ENCODE measurements at regions not wholly inside any gene's neighbourhood (a gene's known extent, or its start where the extent isn't known, plus 50 kb on each side); places are given as distances from the start of the nearest gene placed in this dataset.
A peak's percentile ranks its signal among the peaks of the same experiment; 100 is the strongest.
"Not testable (repeated sequence)": the region's sequence is repeated elsewhere in the genome, so short reads cannot be mapped to it uniquely, and the experiment has no call there.

GRCh38 chr5:172534229-172535107 lies 80.1 kb upstream of the SH3PXD2B start:
- DNase-seq = no peak
- Histone ChIP-seq H3K4me3 (no peak overlapping the region), H3K27ac (peak overlapping the region in 1 of 2 donors; percentile 38), H3K9me3 (no peaks in the 10 kb centered on the region), H3K27me3 (no peaks in the 10 kb centered on the region), H3K36me3 (no peaks in the 10 kb centered on the region), H3K4me1 (peaks cover 0 to 18% (median 12%) of the 10 kb centered on the region in 4 donors)
- intact Hi-C loops (cut with DNase I; ENCODE audit: low total_unique reads) = no loop called here
- TF ChIP-seq, protein P1, sequence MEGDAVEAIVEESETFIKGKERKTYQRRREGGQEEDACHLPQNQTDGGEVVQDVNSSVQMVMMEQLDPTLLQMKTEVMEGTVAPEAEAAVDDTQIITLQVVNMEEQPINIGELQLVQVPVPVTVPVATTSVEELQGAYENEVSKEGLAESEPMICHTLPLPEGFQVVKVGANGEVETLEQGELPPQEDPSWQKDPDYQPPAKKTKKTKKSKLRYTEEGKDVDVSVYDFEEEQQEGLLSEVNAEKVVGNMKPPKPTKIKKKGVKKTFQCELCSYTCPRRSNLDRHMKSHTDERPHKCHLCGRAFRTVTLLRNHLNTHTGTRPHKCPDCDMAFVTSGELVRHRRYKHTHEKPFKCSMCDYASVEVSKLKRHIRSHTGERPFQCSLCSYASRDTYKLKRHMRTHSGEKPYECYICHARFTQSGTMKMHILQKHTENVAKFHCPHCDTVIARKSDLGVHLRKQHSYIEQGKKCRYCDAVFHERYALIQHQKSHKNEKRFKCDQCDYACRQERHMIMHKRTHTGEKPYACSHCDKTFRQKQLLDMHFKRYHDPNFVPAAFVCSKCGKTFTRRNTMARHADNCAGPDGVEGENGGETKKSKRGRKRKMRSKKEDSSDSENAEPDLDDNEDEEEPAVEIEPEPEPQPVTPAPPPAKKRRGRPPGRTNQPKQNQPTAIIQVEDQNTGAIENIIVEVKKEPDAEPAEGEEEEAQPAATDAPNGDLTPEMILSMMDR (IDR thresholded peaks at IDR 0.05) = no peak

- intact Hi-C loops (cut with DNase I; ENCODE audit: low total_unique reads) = no loop called here
- TF ChIP-seq, protein P1 (IDR thresholded peaks at IDR 0.05) = no peak
- Histone ChIP-seq H3K4me3 (no peak overlapping the region), H3K27ac (peak overlapping the region in 1 of 2 donors; percentile 38), H3K9me3 (no peaks in the 10 kb centered on the region), H3K27me3 (no peaks in the 10 kb centered on the region), H3K36me3 (no peaks in the 10 kb centered on the region), H3K4me1 (peaks cover 0 to 18% (median 12%) of the 10 kb centered on the region in 4 donors)
- DNase-seq = no peak
Observed at GRCh38 chr5:172533399-172534228, 79.3 kb upstream of the SH3PXD2B start.

DNA sequence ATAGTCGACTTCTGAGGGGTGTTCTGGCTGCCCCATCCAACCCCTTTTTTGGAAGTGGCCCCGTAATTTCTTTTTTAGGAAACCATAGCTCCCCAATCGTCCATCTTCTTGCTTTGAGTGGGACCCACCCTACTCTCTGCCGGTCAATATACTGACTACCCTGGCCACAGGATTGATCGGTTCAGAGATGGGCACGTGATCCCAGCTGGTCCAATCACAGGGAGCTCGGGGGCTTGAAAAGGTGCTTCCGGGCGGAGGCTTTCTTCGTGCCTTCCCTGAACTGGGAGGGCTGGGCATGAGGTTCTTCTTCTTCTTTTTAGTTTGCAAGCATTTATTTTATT lies 78.7 kb upstream of the SH3PXD2B start:
- H3K4me3 ChIP-seq = no peak overlapping the region
- TF ChIP-seq, protein P1 (IDR thresholded peaks at IDR 0.05) = no peak
- H3K27me3 ChIP-seq = no peaks in the 10 kb centered on the region
- no peak for DNase-seq
- H3K9me3 ChIP-seq = no peaks in the 10 kb centered on the region
- intact Hi-C loops (cut with DNase I; ENCODE audit: low total_unique reads) = no loop called here
- H3K4me1 ChIP-seq = peaks cover 0 to 18% (median 12%) of the 10 kb centered on the region in 4 donors
- H3K27ac ChIP-seq = no peak overlapping the region
- no peaks in the 10 kb centered on the region for H3K36me3 ChIP-seq

DNA sequence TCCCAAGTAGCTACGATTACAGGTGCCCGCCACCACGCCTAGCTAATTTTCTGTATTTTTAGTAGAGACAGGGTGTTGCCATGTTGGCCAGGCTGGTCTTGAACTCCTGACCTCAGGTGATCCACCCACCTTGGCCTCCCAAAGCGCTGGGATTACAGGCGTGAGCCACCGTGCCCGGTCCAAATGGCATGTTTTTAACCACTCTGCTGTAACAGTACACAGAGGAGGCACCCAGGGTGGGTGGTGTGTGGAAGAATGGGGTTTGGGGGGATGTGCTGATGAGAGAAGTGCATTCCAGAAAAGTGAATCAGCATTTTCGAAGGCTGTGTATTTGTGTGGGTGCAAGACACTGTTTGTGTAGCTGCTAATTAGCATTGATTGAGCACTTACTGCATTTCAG lies 78.1 kb upstream of the SH3PXD2B start:
- H3K4me1 ChIP-seq = peaks cover 0 to 18% (median 12%) of the 10 kb centered on the region in 4 donors
- H3K9me3 ChIP-seq; H3K4me3 ChIP-seq; H3K27ac ChIP-seq; H3K36me3 ChIP-seq; H3K27me3 ChIP-seq; DNase-seq; intact Hi-C loops (cut with DNase I; ENCODE audit: low total_unique reads): not testable (repeated sequence)

DNA sequence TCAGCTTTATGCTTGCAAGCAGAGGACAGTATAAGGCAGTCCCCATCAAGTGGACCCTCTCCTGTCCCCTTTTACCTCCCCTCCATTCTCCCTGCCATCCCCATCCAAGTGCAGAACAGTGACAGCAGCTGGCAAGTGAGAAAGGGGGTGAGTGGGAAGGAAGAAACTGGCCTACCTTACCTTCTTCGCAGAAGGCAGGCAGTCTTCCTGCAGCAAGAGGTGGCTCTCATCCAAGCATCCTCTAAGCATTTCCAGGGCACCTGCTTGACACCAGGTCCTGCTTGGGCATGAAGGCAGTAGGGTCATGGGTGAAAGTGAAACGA lies 77.3 kb upstream of the SH3PXD2B start:
- no peak overlapping the region for H3K4me3 ChIP-seq
- no peak overlapping the region for H3K27ac ChIP-seq
- no peaks in the 10 kb centered on the region for H3K27me3 ChIP-seq
- H3K9me3 ChIP-seq = no peaks in the 10 kb centered on the region
- H3K4me1 ChIP-seq = peaks cover 0 to 18% (median 12%) of the 10 kb centered on the region in 4 donors
- TF ChIP-seq, protein P1 (IDR thresholded peaks at IDR 0.05) = no peak
- no peaks in the 10 kb centered on the region for H3K36me3 ChIP-seq
- intact Hi-C loops (cut with DNase I; ENCODE audit: low total_unique reads) = no loop called here
- DNase-seq = no peak
